Endodermal cell (in vitro differentiated cells): ENCODE measurements at regions not wholly inside any gene's neighbourhood (a gene's known extent, or its start where the extent isn't known, plus 50 kb on each side); places are given as distances from the start of the nearest gene placed in this dataset.

Source experiments
- DNase-seq: peaks from one replicate; pipeline ENCODE4 v3.0.0-alpha.2; 2017
- H3K27ac ChIP-seq: 2 replicates; pipeline ENCODE4 v1.5.1; 2013; ENCODE audit warnings: mild to moderate bottlenecking, low read depth, low read length, moderate library complexity
- H3K27me3 ChIP-seq: 2 replicates; pipeline ENCODE4 v1.6.1; 2013; ENCODE audit warnings: mild to moderate bottlenecking, low read length, moderate library complexity; ENCODE audit not compliant: insufficient read depth, control insufficient read depth, poor library complexity, severe bottlenecking
- H3K36me3 ChIP-seq: 2 replicates; pipeline ENCODE4 v1.7.0; 2013; ENCODE audit warnings: mild to moderate bottlenecking, low read length, moderate library complexity; ENCODE audit not compliant: control insufficient read depth, insufficient read depth
- H3K4me1 ChIP-seq: one replicate; pipeline ENCODE4 v1.7.0; 2013; ENCODE audit warnings: low read length; ENCODE audit not compliant: control insufficient read depth, insufficient read depth
- H3K4me3 ChIP-seq: 2 replicates; pipeline ENCODE4 v1.5.1; 2013; ENCODE audit warnings: mild to moderate bottlenecking, low read length, moderate library complexity
- H3K9ac ChIP-seq: 2 replicates; pipeline ENCODE4 v1.6.1; 2013; ENCODE audit warnings: mild to moderate bottlenecking, low read length, moderate library complexity; ENCODE audit not compliant: poor library complexity, severe bottlenecking; ENCODE audit errors: extremely low read depth
- H3K9me3 ChIP-seq: 2 replicates; pipeline ENCODE4 v1.6.1; 2013; ENCODE audit warnings: mild to moderate bottlenecking, low read length, moderate library complexity; ENCODE audit not compliant: control insufficient read depth
- H3K27ac Mint-ChIP-seq: 2 replicates; pipeline ENCODE4 v1.8.0; 2020; ENCODE audit warnings: mixed read lengths
- H3K27me3 Mint-ChIP-seq: 2 replicates; pipeline ENCODE4 v1.8.0; 2021; ENCODE audit warnings: mild to moderate bottlenecking, mixed read lengths; ENCODE audit not compliant: insufficient read depth
- H3K36me3 Mint-ChIP-seq: 2 replicates; pipeline ENCODE4 v1.8.0; 2020; ENCODE audit warnings: low read depth, mixed read lengths
- H3K4me1 Mint-ChIP-seq: 2 replicates; pipeline ENCODE4 v1.8.0; 2020; ENCODE audit warnings: mixed read lengths
- H3K4me3 Mint-ChIP-seq: 2 replicates; pipeline ENCODE4 v1.8.0; 2020; ENCODE audit warnings: mild to moderate bottlenecking, moderate library complexity, mixed read lengths
- H3K9me3 Mint-ChIP-seq: 2 replicates; pipeline ENCODE4 v1.8.0; 2020; ENCODE audit warnings: mild to moderate bottlenecking, mixed read lengths
- WGBS, 2 experiments: methylation state at CpG; one replicate each; pipeline versions ENCODE4 v1.1.5 to v1.1.7; 2013; ENCODE audit warnings: missing lambda C conversion rate in 2 of 2, mixed read lengths in 1 of 2; ENCODE audit not compliant: insufficient coverage in 1 of 2, insufficient read length in 1 of 2; 5-methylcytosine and 5-hydroxymethylcytosine counted together
- TF ChIP-seq, protein P1 (sequence below): fragments of 200-600 bp; sonication (generic); conservative IDR thresholded peaks from 2 replicates; pipeline ENCODE4 v1.5.0; 2021; ENCODE audit warnings: antibody characterized with exemption, mild to moderate bottlenecking

DNA sequence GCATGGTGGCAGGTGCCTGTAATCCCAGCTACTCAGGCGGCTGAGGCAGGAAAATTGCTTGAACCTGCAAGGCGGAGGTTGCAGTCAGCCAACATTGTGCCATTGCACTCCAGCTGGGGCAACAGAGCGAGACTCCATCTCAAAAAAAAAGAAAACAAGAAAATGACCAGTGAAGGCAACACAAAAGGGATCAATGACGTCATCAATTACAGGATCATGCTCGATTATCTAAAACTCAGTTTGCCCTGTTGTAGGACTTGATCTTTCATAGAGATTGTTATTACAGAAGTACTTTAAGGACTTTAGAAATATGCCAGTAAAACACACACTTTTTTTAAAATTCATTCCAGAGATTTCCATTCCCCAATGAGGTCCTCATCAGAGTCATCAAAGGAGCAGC lies 147.8 kb downstream of the ETS2 start:
- TF ChIP-seq, protein P1, sequence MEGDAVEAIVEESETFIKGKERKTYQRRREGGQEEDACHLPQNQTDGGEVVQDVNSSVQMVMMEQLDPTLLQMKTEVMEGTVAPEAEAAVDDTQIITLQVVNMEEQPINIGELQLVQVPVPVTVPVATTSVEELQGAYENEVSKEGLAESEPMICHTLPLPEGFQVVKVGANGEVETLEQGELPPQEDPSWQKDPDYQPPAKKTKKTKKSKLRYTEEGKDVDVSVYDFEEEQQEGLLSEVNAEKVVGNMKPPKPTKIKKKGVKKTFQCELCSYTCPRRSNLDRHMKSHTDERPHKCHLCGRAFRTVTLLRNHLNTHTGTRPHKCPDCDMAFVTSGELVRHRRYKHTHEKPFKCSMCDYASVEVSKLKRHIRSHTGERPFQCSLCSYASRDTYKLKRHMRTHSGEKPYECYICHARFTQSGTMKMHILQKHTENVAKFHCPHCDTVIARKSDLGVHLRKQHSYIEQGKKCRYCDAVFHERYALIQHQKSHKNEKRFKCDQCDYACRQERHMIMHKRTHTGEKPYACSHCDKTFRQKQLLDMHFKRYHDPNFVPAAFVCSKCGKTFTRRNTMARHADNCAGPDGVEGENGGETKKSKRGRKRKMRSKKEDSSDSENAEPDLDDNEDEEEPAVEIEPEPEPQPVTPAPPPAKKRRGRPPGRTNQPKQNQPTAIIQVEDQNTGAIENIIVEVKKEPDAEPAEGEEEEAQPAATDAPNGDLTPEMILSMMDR = no peak
- H3K27me3 Mint-ChIP-seq = no peaks in the 10 kb centered on the region
- Histone ChIP-seq H3K36me3 (no peaks in the 10 kb centered on the region), H3K4me3 (no peak overlapping the region), H3K27ac (no peak overlapping the region), H3K27me3 (no peaks in the 10 kb centered on the region), H3K9me3 (peaks cover 12% of the 10 kb centered on the region), H3K4me1 (peaks cover 20% of the 10 kb centered on the region), H3K9ac (no peak overlapping the region)
- WGBS, 2 experiments = 85 to 95% methylated on average over 5 of the region's 5 CpGs
- no peak for DNase-seq
- H3K27ac Mint-ChIP-seq = no peak overlapping the region
- no peak overlapping the region for H3K4me3 Mint-ChIP-seq
- H3K36me3 Mint-ChIP-seq = peaks cover 2% of the 10 kb centered on the region
- peaks cover 48% of the 10 kb centered on the region for H3K4me1 Mint-ChIP-seq
- peaks cover 6% of the 10 kb centered on the region for H3K9me3 Mint-ChIP-seq

DNA sequence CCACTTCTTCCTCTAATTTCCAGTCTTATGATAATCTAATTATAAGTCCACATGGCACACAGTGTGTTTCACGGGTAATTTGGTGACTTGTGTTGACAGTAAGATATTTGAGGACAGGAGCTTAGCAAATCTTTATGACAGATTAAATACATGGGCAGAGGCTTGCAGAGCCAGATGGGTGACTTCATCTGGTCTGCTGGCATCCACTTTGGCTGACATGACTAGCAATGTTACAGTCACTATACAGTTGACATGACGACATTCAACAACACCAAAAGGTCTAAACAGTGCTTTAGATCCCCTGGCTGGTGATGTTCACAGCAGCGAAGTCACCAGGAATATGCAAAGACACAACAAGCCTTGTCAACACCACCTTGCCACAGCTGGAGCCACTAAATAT lies 147.2 kb downstream of the ETS2 start:
- H3K36me3 Mint-ChIP-seq = peaks cover 2% of the 10 kb centered on the region
- H3K27ac ChIP-seq = no peak overlapping the region

DNA sequence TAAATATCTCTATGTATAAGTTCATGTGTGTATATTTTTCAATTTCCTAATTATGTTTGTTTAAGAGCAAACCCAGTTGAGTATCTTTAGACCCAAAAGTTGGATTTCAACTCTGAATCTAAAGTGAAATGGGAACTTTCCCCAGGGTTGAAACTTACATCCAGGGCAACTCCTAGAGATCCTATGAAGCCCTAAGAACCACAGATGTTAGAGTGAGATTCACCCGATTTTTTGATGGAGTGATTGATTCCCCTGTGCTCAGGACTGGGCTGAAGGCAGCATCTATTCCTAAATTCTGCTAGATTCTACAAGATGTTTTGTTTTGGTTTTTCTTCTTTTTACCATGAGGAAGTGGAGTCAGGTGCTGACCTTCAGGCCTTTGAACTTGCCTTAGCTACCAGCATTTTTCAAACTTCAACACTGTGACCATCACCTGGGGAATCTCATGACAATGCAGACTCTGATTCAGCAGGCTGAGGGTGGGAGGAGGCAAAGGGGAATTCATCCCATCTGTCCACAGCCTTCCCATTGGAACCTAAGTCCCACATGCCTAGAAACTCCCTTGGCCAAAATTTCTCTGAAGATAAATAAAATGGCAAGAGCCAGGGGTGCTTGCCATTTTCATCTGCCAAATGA lies 145.5 kb downstream of the ETS2 start:
- WGBS, 2 experiments = 86 to 91% methylated on average over 1 of the region's 1 CpG
- no peak overlapping the region for H3K27ac Mint-ChIP-seq
- TF ChIP-seq, protein P1 = no peak
- Histone ChIP-seq H3K36me3 (no peaks in the 10 kb centered on the region), H3K4me1 (peaks cover 9% of the 10 kb centered on the region), H3K4me3 (no peak overlapping the region), H3K27ac (no peak overlapping the region), H3K27me3 (no peaks in the 10 kb centered on the region), H3K9ac (no peak overlapping the region), H3K9me3 (peaks cover 12% of the 10 kb centered on the region)
- H3K4me1 Mint-ChIP-seq = peaks cover 31% of the 10 kb centered on the region
- peaks cover 6% of the 10 kb centered on the region for H3K9me3 Mint-ChIP-seq
- no peak overlapping the region for H3K4me3 Mint-ChIP-seq
- H3K27me3 Mint-ChIP-seq = peaks cover 15% of the 10 kb centered on the region
- no peak for DNase-seq
- peaks cover 2% of the 10 kb centered on the region for H3K36me3 Mint-ChIP-seq

More for the DNA sequence above, 147.2 kb downstream of the ETS2 start:
- 96 to 100% methylated on average over 2 to 3 of the region's 3 CpGs for WGBS, 2 experiments
- Mint-ChIP-seq H3K4me1 (peaks cover 46% of the 10 kb centered on the region), H3K27ac (no peak overlapping the region), H3K9me3 (peaks cover 6% of the 10 kb centered on the region), H3K4me3 (no peak overlapping the region), H3K27me3 (peaks cover 4% of the 10 kb centered on the region)
- H3K9ac ChIP-seq = no peak overlapping the region
- H3K4me3 ChIP-seq = no peak overlapping the region
- TF ChIP-seq, protein P1 = no peak
- H3K9me3 ChIP-seq = peaks cover 12% of the 10 kb centered on the region
- H3K27me3 ChIP-seq = no peaks in the 10 kb centered on the region
- DNase-seq = no peak
- H3K36me3 ChIP-seq = no peaks in the 10 kb centered on the region
- H3K4me1 ChIP-seq = peaks cover 20% of the 10 kb centered on the region
